GM19099 (cell line): ENCODE measurements at regions not wholly inside any gene's neighbourhood (a gene's known extent, or its start where the extent isn't known, plus 50 kb on each side); places are given as distances from the start of the nearest gene placed in this dataset.

ENCODE experiments used
- POLR2A ChIP-seq: IDR thresholded peaks from 3 replicates; pipeline ENCODE4 v1.6.1; 2011; ENCODE audit warnings: low read depth; ENCODE audit not compliant: insufficient read length; ENCODE audit errors: extremely low read depth

DNA sequence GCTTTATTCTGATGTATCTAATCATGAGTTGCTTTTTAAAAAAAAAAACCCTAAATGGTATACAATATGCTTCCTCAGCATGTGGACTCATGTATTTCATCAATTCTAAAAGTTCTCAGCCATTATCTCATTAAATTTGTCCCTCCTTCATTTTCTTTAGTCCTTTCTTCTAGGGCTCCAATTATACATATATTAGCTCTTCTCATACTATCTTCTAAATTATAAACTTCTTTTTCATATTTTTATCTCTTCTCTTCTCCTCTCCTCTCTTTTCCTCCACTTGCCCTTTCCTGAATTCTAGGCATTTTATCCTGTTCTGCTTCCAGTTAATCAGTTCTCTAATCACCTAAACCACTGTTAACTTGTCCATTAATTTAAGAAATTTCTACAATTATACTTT, 55.0 kb upstream of the IL33 start:
- no peak for TF ChIP-seq POLR2A

DNA sequence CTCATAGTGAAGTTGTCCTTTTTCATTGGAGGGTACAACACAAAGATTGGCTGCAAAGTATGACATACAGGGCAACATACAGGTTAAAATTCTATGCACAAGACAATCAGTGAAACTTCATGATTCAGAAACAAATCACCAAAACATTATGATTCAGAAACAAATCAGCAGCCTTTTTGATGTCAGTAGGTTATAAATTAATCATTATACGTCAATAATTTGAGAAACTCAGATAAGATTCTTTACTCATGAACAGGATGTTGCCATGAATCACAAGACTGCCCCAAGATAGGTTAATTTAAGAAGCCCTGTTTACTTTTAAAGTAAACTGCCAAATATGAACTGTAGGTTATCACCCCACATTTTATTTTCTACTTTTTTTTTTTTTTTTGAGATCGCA, 62.2 kb upstream of the IL33 start:
- no peak for TF ChIP-seq POLR2A

DNA sequence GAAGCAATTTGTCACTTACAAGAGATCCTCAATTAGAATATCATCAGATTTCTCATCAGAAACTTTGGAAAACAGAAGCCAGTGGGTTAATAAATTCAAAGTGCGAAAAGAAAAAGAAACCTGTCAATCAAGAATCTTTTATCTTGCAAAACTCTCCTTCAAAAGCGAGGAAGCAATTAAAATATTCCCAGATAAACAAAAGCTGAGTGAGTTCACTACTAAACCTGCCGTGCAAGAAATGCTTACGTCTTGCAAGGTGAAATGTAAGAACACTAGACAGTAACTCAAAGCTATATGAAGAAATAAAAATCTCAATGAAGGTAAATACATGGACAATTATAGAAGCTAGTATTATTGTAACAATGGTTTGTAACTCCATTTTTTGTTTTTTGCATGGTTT, 62.8 kb upstream of the IL33 start:
- no peak for TF ChIP-seq POLR2A

DNA sequence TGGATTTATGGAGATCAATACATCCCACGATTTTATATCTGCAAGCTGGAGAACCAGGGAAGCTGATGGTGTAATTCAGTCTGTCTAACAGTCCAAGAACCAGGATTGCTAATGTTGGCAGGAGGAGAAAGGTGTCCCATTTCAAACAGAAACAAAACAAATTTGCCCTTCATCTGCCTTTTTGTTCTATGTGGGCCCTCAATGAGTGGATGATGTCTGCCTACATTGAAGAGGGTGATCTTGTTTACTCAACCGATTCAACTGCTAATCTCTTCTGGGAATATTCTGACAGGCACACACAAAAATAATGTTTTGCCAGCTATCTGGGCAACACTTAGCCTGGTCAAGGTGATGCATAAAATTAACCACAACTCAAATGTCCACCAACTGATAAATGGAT, 65.1 kb upstream of the IL33 start:
- no peak for TF ChIP-seq POLR2A

DNA sequence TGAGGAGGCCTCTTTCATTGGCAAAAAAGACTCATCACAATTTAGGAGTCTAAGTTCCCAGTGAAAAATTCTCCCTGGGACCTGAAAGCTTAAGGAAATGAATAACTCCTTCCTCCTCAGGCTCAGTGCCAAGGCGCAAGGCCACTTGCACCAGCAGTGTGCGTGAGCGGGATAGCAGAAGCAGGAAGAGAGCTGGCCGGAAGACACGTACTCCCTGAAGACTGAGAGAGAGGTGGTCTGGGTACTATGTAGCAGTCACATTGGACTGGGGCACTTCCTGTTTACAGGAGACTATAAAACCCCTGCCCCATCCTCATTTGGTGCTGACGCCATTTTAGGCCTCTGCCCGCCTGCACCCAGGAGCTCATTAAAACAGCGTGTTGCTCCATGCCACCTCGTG, 66.3 kb upstream of the IL33 start:
- no peak for TF ChIP-seq POLR2A

DNA sequence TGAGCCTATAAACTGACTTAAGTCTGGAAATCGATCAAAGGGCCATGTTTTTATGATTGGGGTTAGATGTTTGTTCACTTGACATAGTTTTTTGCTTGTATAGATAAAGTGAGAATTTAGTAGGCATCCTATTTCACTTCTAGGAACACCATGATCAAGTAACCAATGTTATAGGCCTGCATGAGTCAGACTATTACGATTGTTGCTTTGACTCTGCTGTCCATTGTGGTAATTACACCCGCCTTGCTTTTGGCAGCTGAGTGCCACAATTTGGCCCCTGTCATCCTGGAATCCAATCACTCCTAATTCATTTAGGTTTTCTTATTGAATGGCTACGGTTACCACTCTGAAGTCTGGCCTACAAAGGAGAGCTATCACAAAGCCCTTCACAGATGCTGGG, 67.8 kb upstream of the IL33 start:
- TF ChIP-seq POLR2A: no peak

DNA sequence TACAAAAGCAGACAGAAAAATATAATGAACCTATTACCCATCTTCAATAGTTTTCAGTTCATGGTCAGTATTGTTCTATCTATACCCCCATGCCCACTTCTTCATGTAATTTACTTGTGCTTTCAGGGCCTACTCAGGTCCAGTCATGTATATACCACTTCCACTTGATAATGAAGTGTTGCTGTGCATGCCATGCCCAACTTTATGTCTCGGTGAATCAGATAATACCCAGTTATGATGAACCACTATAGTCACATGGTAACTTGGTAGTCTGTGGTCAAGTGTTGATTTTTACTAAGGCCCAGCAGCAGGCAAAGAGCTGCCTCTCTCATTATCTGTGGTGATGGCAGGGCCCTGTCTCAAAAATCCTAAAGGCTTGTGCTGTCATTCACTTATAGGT, 70.7 kb upstream of the IL33 start:
- no peak for TF ChIP-seq POLR2A

DNA sequence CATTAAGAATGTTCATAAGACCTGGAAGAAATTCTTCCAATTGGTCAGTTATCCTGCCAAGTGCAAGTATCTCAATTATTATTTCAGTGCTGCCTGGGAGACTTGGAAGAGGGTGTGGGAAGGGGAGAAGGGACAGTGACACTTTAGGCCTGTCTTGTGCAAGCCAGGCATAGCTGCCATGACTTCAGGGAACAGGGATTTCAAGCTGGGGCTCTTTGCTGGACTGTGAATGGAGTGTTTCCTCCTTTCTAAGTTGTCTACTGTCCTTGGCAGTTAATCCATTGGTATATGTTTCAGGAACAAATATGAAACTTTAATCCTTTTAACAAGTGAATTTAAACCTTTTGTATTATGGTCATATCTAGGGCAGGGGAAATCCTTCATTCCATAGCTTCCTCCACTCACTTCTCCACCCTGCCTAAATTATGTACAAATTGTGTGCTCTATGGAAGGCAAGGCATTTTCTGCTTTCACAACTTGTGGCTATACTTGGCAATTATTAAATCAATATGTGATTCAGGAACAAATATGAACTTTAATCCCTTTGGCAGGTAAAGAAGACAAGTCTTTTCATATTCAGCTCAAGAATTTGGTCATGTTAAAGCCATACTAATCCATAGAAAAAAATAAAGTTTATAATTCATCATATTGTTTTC, 72.7 kb upstream of the IL33 start:
- TF ChIP-seq POLR2A: no peak

DNA sequence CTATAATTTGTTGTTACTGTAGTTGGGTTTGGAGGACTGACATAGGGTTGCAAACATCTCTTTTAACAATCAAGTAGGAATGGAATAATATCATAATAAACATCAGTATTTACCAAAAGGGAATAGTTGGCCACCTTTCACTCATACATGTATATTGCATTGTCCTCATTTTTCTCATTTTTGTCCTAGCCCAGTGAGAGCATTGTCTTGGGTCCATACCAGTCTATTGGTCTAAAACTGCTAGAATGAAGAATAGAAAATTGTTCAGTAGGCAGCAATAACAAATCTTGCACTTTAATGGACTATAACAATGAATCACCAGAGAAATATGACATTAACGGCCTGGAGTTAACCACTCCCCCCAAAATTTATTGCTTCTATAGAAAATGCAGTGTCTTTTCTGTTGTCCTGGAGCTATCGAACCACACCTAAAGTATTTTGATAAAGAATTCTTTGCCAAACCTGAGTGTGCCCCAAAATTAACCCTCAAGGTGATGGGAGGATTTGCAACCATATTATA, 80.9 kb upstream of the IL33 start:
- TF ChIP-seq POLR2A: no peak

DNA sequence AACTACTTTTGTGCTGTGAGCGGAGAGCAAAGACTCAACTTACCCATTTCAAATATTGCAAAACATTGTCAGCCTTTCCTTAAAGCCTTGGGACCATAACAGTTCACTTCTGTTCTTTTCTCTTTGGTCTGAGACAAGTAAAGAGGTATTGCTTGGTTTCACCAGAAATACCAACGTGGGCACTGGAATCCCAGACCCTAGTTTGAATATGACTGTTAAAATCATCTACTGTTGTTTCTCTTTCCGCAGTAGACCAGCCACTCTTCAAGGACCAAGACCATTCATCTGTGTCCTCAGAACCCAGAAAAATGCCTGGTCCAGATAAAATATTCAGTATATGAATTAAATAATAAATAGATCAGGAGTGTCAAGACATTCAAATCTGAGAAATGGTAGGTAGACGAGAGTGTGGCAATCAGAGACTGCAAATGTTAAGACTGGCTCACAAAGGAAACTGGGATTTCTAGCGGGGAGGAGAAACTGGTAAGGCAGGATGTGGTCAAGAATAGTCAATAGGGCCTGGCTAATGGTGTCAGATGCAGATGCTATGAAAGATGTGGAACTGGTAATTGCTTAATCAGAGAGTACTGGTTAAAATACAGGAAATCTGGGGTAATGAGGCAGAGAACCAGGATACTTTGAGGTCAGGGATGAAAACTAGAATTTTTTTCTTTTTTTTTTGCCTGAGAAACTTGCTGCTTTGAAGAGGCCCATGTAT, 82.1 kb upstream of the IL33 start:
- no peak for TF ChIP-seq POLR2A

DNA sequence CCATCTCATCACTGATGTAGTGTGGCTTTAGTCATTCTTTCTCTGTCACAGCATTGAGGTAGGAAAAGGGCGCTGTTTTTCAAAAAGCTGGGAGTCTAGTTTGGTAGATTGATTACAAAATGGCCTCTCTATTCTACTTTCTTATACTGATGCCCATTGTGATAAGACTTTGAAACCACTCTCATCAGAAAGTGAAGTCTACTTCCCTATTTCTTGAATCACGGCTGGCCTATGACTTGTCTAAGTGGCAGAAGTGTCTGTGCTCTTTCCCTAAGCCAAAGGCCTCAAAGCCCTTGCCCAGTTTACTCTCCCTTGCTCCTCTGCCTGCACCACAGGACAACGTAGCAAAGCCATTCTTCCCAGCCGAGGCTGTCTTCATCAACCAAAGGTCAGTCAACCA, 83.0 kb upstream of the IL33 start:
- no peak for TF ChIP-seq POLR2A

DNA sequence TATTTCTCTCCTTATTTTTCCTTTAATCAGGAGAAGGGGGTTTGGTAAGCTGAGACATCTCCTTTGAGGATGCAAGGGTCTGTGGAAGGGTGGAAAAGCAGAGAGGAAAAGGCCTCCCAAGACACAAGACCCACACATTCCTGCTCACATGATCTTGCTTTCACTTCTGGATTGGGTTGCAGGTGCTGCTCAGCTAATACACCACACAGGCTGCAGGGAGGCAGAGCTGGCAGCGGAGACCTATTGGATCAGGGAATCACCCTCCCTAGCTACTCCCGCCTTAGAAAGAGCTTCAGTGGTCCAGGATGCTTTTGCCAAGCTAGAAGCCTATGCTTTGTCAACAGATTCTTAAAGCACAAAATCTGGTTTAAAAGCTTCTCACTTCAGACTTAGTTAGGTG, 87.6 kb upstream of the IL33 start:
- no peak for TF ChIP-seq POLR2A

DNA sequence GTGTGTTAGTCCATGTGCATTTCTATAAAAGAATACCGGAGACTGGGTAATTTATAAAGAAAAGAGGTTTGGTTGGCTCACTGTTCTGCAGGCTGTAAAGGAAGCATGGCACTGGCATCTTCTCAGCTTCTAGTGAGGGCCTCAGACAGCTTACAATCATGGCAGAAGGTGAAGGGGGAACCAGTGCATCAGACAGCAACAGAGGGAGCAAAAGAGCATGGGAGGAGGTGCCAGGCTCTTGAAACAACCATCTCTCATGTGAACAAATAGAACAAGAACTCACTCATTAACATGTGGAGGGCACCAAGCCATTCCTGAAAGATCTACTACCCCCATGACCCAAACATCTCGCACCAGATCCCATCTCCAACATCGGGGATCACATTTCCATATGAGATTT, 89.2 kb upstream of the IL33 start:
- no peak for TF ChIP-seq POLR2A

DNA sequence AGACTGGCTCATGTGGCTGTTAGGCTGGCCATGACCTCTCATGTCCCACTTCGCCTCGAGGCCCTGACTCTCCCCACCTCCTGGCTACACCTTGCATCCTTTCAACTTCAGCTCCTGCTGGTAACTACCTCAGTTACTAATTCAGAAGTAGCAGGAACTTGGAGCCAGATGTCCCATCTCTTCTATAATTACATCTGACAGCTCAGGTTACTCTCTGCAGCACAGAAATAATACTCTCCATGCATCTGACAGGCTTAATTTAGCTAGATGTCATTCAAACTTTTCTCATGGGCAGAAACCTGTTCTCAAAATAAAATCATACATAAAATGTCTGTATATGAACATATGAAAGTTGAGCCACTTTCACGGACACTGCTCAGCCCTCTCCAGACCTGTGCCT, 92.2 kb upstream of the IL33 start:
- no peak for TF ChIP-seq POLR2A

DNA sequence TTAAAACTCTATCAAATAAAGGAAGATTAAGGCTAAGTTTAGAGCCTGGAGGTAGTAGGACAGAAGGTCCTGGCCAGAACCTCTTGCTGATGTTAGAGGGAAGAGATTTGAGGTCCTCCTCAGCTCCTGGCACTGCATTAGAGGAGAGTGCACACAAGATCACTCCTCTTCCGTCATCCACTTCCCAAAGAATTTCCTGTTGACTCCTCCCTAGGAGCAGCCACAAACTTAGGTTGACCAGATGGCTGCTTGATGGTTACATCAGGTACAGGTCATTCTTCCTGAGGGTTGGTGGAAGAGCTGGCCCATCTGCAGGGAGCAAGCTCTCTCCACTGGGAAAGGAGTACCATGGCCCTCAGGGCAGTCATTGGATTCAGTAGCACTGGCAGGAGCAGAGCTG, 93.9 kb upstream of the IL33 start:
- TF ChIP-seq POLR2A: no peak

DNA sequence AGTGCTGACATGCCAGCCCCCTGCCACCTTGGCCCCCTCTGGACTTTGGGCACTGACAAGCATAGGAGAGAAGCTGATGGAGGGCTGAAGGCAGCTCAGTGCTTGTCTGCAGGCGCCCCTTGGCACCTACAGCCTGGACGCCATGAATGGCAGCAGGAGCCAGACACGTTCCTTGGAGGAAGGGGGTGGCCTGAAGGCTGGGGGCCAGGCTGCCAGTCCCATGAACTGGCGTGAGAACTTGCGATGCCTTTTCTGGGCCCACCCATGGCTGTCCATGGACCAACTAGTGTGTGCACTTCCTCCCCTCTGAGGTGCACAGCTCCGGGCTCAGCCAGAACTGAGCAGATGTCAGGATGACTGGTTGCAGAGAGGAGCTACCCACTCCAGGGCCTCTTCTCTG, 99.0 kb upstream of the RANBP6 start:
- no peak for TF ChIP-seq POLR2A
